ENCODE measurements at regions not wholly inside any gene's neighbourhood (a gene's known extent, or its start where the extent isn't known, plus 50 kb on each side); places are given as distances from the start of the nearest gene placed in this dataset.

- Histone ChIP-seq H3K9me3 (peaks cover 6% of the 10 kb centered on the region; the same call in 1 of the 2 replicates), H3K4me1 (no peaks in the 10 kb centered on the region), H3K4me3 (ENCODE audit: low read depth, low read length) (no peak overlapping the region), H3K36me3 (ENCODE audit: control insufficient read depth, insufficient read depth, low read length) (no peaks in the 10 kb centered on the region), H3K27me3 (replicated peaks; ENCODE audit: control insufficient read depth, insufficient read depth, low read length) (no peaks in the 10 kb centered on the region)
- ChIA-PET POLR2A (no interaction called here), CTCF (no interaction called here)
- no peak for TF ChIP-seq CTCF (IDR thresholded peaks at IDR 0.05; ENCODE audit: insufficient read depth in 1 of 2, low read depth in 1 of 2, low read length in 1 of 2, severe bottlenecking in 1 of 2, unreplicated experiment in 1 of 2)
- intact Hi-C loops (cut with micrococcal nuclease; ENCODE audit: unreplicated experiment), result no loop called here
- H3K27ac Mint-ChIP-seq (ENCODE audit: unreplicated experiment), result no peak overlapping the region
- peaks cover 21% of the 10 kb centered on the region for H3K9me3 Mint-ChIP-seq (ENCODE audit: unreplicated experiment)
- H3K4me3 Mint-ChIP-seq (ENCODE audit: unreplicated experiment), result no peak overlapping the region
- BruUV-seq (replicated peaks), result no TSS peak
- H3K27me3 Mint-ChIP-seq (ENCODE audit: insufficient read depth, unreplicated experiment), result no peaks in the 10 kb centered on the region
- peaks cover 4% of the 10 kb centered on the region for H3K4me1 Mint-ChIP-seq (ENCODE audit: low read depth, unreplicated experiment)
- no peak for DNase-seq
- no peaks in the 10 kb centered on the region for H3K36me3 Mint-ChIP-seq (ENCODE audit: insufficient read depth, unreplicated experiment)
Observed at GRCh38 chr2:101546376-101547058, 71.6 kb upstream of the RFX8 start.

- Mint-ChIP-seq H3K4me3 (ENCODE audit: unreplicated experiment) (no peak overlapping the region), H3K27me3 (ENCODE audit: insufficient read depth, unreplicated experiment) (no peaks in the 10 kb centered on the region), H3K27ac (ENCODE audit: unreplicated experiment) (no peak overlapping the region), H3K9me3 (ENCODE audit: unreplicated experiment) (peaks cover 21% of the 10 kb centered on the region), H3K36me3 (ENCODE audit: insufficient read depth, unreplicated experiment) (no peaks in the 10 kb centered on the region), H3K4me1 (ENCODE audit: low read depth, unreplicated experiment) (no peaks in the 10 kb centered on the region)
- no peak overlapping the region for H3K4me3 ChIP-seq (ENCODE audit: low read depth, low read length)
- ChIA-PET CTCF (no interaction called here), POLR2A (no interaction called here)
- H3K27me3 ChIP-seq (replicated peaks; ENCODE audit: control insufficient read depth, insufficient read depth, low read length), result no peaks in the 10 kb centered on the region
- TF ChIP-seq CTCF (IDR thresholded peaks at IDR 0.05; ENCODE audit: insufficient read depth in 1 of 2, low read depth in 1 of 2, low read length in 1 of 2, severe bottlenecking in 1 of 2, unreplicated experiment in 1 of 2), result no peak
- BruUV-seq (replicated peaks), result no TSS peak
- intact Hi-C loops (cut with micrococcal nuclease; ENCODE audit: unreplicated experiment), result no loop called here
- H3K4me1 ChIP-seq, result no peaks in the 10 kb centered on the region
- peaks cover 6% of the 10 kb centered on the region; the same call in 1 of the 2 replicates for H3K9me3 ChIP-seq
- no peak for DNase-seq
- H3K36me3 ChIP-seq (ENCODE audit: control insufficient read depth, insufficient read depth, low read length), result no peaks in the 10 kb centered on the region
Observed at GRCh38 chr2:101545950-101546349, 71.0 kb upstream of the RFX8 start.

- Histone ChIP-seq H3K4me3 (ENCODE audit: low read depth, low read length) (no peak overlapping the region), H3K4me1 (no peaks in the 10 kb centered on the region; the same call in 1 of the 2 replicates), H3K27me3 (replicated peaks; ENCODE audit: control insufficient read depth, insufficient read depth, low read length) (no peaks in the 10 kb centered on the region), H3K36me3 (ENCODE audit: control insufficient read depth, insufficient read depth, low read length) (no peaks in the 10 kb centered on the region), H3K9me3 (peaks cover 6% of the 10 kb centered on the region; the same call in 1 of the 2 replicates)
- BruUV-seq (replicated peaks), result no TSS peak
- DNase-seq, result peak in 1 of 2 experiments; percentile 46
- TF ChIP-seq CTCF (IDR thresholded peaks at IDR 0.05; ENCODE audit: insufficient read depth in 1 of 2, low read depth in 1 of 2, low read length in 1 of 2, severe bottlenecking in 1 of 2, unreplicated experiment in 1 of 2), result no peak
- H3K9me3 Mint-ChIP-seq (ENCODE audit: unreplicated experiment), result peaks cover 18% of the 10 kb centered on the region
- no peak overlapping the region for H3K4me3 Mint-ChIP-seq (ENCODE audit: unreplicated experiment)
- no peak overlapping the region for H3K27ac Mint-ChIP-seq (ENCODE audit: unreplicated experiment)
- ChIA-PET POLR2A (no interaction called here), CTCF (no interaction called here)
- intact Hi-C loops (cut with micrococcal nuclease; ENCODE audit: unreplicated experiment), result no loop called here
- no peaks in the 10 kb centered on the region for H3K27me3 Mint-ChIP-seq (ENCODE audit: insufficient read depth, unreplicated experiment)
- H3K4me1 Mint-ChIP-seq (ENCODE audit: low read depth, unreplicated experiment), result no peaks in the 10 kb centered on the region
- H3K36me3 Mint-ChIP-seq (ENCODE audit: insufficient read depth, unreplicated experiment), result no peaks in the 10 kb centered on the region
Observed at GRCh38 chr2:101540518-101540917, 65.6 kb upstream of the RFX8 start.

Measured in Caco-2 (cell line).